HUES6 (cell line): ENCODE measurements at regions not wholly inside any gene's neighbourhood (a gene's known extent, or its start where the extent isn't known, plus 50 kb on each side); places are given as distances from the start of the nearest gene placed in this dataset.

Source experiments
- H3K27ac ChIP-seq: 2 replicates; pipeline ENCODE4 v1.7.0; 2013; ENCODE audit warnings: low read depth, mild to moderate bottlenecking, low read length, inconsistent platforms
- H3K27me3 ChIP-seq: 2 replicates; pipeline ENCODE4 v1.6.1; 2013; ENCODE audit warnings: low read length; ENCODE audit not compliant: control insufficient read depth, insufficient read depth
- H3K36me3 ChIP-seq: 2 replicates; pipeline ENCODE4 v1.6.1; 2013; ENCODE audit warnings: low read length; ENCODE audit not compliant: control insufficient read depth, insufficient read depth
- H3K4me1 ChIP-seq: 2 replicates; pipeline ENCODE4 v1.6.1; 2013; ENCODE audit warnings: low read length; ENCODE audit not compliant: control insufficient read depth, insufficient read depth
- H3K4me3 ChIP-seq: 2 replicates; pipeline ENCODE4 v1.5.1; 2013; ENCODE audit warnings: low read depth, low read length
- H3K9ac ChIP-seq: one replicate; pipeline ENCODE4 v1.6.1; 2013; ENCODE audit warnings: mild to moderate bottlenecking, low read length
- H3K9me3 ChIP-seq: 2 replicates; pipeline ENCODE4 v1.6.1; 2013; ENCODE audit warnings: low read depth, low read length; ENCODE audit not compliant: control insufficient read depth, insufficient read depth

- Histone ChIP-seq H3K9ac (no peak overlapping the region), H3K9me3 (peaks cover 10% of the 10 kb centered on the region), H3K27me3 (no peaks in the 10 kb centered on the region), H3K4me1 (peaks cover 3% of the 10 kb centered on the region; the same call in 1 of the 2 replicates), H3K27ac (no peak overlapping the region), H3K4me3 (no peak overlapping the region), H3K36me3 (no peaks in the 10 kb centered on the region)
Measured at GRCh38 chr16:24414534-24414933, 124.8 kb upstream of the RBBP6 start.

GRCh38 chr16:24418733-24419132, 120.6 kb upstream of the RBBP6 start:
- peaks cover 3% of the 10 kb centered on the region; the same call in 1 of the 2 replicates for H3K4me1 ChIP-seq
- H3K27ac ChIP-seq: no peak overlapping the region
- no peak overlapping the region for H3K9ac ChIP-seq
- no peaks in the 10 kb centered on the region for H3K27me3 ChIP-seq
- H3K36me3 ChIP-seq: no peaks in the 10 kb centered on the region
- peaks cover 10% of the 10 kb centered on the region for H3K9me3 ChIP-seq
- no peak overlapping the region for H3K4me3 ChIP-seq

DNA sequence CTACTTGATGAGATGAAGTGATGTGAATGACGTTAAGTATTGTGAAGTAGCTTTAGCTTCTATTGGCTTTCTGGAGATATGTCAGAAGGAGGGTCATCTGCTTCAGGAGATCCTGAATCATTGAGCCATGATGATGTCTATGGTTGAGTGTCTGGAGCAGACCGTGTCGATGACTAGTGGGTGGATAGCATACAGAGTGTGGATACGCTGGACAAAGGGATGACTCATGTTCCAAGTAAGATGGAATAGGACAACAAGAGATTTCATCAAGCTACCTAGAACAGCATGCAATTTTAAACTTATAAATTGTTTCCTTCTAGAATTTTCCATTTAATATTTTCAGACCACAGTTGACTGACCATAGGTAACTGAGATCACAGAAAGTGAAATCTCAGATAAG, 116.1 kb upstream of the RBBP6 start:
- no peaks in the 10 kb centered on the region for H3K27me3 ChIP-seq
- no peaks in the 10 kb centered on the region for H3K9me3 ChIP-seq
- no peak overlapping the region for H3K27ac ChIP-seq
- no peaks in the 10 kb centered on the region for H3K36me3 ChIP-seq
- H3K4me3 ChIP-seq: no peak overlapping the region
- peaks cover 8% of the 10 kb centered on the region; the same call in 1 of the 2 replicates for H3K4me1 ChIP-seq
- no peak overlapping the region for H3K9ac ChIP-seq

DNA sequence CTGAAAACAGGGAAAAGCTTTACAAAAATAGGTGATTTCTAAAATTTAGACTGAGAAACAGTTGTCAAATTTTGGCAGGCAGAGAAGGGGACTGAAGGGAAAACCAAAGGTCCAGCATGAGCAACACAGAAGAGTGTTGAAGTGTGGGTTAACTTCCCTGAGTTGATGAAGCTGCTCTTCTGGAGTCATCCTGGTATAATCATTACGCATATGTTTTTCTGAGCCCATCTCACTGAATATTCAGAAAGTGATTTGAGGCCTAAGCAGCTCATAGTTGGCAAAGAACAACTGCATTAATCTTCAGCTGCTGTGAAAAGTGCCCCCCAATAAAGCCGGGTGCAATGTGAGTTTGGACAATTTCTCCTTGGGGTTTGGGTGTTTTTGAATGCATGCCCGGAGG, 115.0 kb upstream of the RBBP6 start:
- no peaks in the 10 kb centered on the region for H3K9me3 ChIP-seq
- no peaks in the 10 kb centered on the region for H3K36me3 ChIP-seq
- no peak overlapping the region for H3K9ac ChIP-seq
- no peak overlapping the region for H3K4me3 ChIP-seq
- no peak overlapping the region for H3K27ac ChIP-seq
- H3K4me1 ChIP-seq: peaks cover 5% of the 10 kb centered on the region; the same call in 1 of the 2 replicates
- H3K27me3 ChIP-seq: no peaks in the 10 kb centered on the region

DNA sequence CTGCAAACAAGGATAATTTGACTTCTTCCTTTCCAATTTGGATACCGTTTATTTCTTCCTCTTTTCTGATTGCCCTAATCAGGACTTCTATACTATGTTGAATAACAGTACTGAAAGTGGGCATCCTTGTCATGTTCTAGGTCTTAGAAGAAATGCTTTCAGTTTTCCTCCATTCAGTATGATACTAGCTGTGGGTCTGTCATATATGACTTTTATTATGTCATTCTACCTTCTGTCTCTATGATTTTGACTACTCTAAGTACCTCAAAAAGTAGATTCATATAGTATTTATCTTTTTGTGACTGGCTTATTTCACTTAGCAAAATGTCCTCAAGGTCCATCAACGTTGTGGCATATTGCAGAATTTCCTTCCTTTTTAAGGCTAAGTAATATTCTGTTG, 111.5 kb upstream of the RBBP6 start:
- Histone ChIP-seq H3K4me1 (peaks cover 22% of the 10 kb centered on the region), H3K9ac (no peak overlapping the region), H3K9me3 (no peaks in the 10 kb centered on the region), H3K36me3 (no peaks in the 10 kb centered on the region), H3K4me3 (no peak overlapping the region), H3K27me3 (no peaks in the 10 kb centered on the region), H3K27ac (no peak overlapping the region)

DNA sequence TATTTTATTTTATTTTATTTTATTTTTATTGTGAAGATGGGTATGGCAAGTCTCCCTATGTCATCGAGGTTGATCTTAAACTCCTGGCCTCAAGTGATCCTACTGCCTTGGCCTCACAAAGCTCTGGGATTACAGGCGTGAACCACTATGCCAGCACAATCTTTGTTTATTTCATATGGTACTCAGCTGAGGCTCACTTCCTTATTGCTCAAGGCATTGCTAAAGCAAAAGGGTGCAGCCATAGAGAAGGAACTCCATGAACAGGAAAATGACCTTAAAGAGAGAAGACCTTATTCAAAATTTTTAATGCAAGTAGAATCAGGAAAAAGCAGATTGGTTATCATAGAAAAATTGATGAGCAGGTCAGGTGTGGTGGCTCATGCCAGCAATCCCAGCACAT, 110.6 kb upstream of the RBBP6 start:
- peaks cover 23% of the 10 kb centered on the region for H3K4me1 ChIP-seq
- no peak overlapping the region for H3K4me3 ChIP-seq
- H3K9ac ChIP-seq: no peak overlapping the region
- no peaks in the 10 kb centered on the region for H3K36me3 ChIP-seq
- H3K9me3 ChIP-seq: no peaks in the 10 kb centered on the region
- H3K27me3 ChIP-seq: no peaks in the 10 kb centered on the region
- no peak overlapping the region for H3K27ac ChIP-seq

DNA sequence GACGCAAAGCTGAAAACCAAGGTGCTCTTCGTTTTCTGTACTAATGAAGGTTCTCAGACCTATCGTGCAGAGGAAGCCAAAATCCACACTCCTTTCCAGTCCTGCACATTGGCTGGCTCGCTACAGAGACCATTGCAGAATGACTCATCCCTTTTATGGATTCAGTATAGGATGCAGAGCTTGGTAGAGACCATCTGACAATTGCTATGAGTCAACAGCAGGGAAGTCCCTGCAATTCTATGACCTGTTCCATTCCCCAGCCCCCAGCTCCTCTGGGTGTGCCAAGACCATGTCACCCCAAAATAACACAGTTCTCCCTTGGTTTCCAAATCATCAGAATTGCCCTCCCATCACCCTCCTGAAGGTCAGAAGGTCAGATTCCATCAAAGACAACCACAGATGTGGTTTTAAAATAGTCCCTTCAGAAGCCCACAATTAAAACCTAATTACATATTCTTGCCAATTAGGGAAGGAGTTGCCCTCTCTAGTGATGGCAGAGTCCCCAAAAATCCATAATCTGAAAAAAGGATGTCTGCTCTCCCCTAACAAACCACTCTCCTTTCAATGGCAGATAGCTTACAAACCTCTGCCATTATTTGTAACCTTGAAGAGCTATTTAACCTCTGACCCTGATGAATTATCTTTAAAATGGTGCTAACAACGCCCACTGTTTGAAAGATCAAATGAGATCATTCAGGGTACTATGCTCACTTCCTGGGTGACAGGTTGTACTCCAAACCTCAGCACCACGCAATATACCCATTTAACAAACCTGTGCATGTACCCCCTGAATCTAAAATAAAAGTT, 108.2 kb upstream of the RBBP6 start:
- Histone ChIP-seq H3K27me3 (no peaks in the 10 kb centered on the region), H3K4me3 (no peak overlapping the region), H3K36me3 (no peaks in the 10 kb centered on the region), H3K9ac (no peak overlapping the region), H3K4me1 (peaks cover 23% of the 10 kb centered on the region), H3K27ac (no peak overlapping the region), H3K9me3 (no peaks in the 10 kb centered on the region)

- peaks cover 23% of the 10 kb centered on the region for H3K4me1 ChIP-seq
- no peaks in the 10 kb centered on the region for H3K36me3 ChIP-seq
- H3K27me3 ChIP-seq: no peaks in the 10 kb centered on the region
- no peaks in the 10 kb centered on the region for H3K9me3 ChIP-seq
- H3K4me3 ChIP-seq: no peak overlapping the region
- H3K27ac ChIP-seq: no peak overlapping the region
- no peak overlapping the region for H3K9ac ChIP-seq
Measured at GRCh38 chr16:24433706-24434105, 105.7 kb upstream of the RBBP6 start.

GRCh38 chr16:24440306-24440705, 99.1 kb upstream of the RBBP6 start:
- no peaks in the 10 kb centered on the region for H3K27me3 ChIP-seq
- no peak overlapping the region for H3K27ac ChIP-seq
- peaks cover 20% of the 10 kb centered on the region for H3K9me3 ChIP-seq
- no peaks in the 10 kb centered on the region for H3K4me1 ChIP-seq
- no peak overlapping the region for H3K4me3 ChIP-seq
- H3K36me3 ChIP-seq: no peaks in the 10 kb centered on the region
- no peak overlapping the region for H3K9ac ChIP-seq

GRCh38 chr16:24442631-24443030, 96.7 kb upstream of the RBBP6 start:
- no peaks in the 10 kb centered on the region for H3K36me3 ChIP-seq
- peaks cover 20% of the 10 kb centered on the region for H3K9me3 ChIP-seq
- H3K27me3 ChIP-seq: no peaks in the 10 kb centered on the region
- no peaks in the 10 kb centered on the region for H3K4me1 ChIP-seq
- H3K4me3 ChIP-seq: no peak overlapping the region
- no peak overlapping the region for H3K9ac ChIP-seq
- no peak overlapping the region for H3K27ac ChIP-seq

DNA sequence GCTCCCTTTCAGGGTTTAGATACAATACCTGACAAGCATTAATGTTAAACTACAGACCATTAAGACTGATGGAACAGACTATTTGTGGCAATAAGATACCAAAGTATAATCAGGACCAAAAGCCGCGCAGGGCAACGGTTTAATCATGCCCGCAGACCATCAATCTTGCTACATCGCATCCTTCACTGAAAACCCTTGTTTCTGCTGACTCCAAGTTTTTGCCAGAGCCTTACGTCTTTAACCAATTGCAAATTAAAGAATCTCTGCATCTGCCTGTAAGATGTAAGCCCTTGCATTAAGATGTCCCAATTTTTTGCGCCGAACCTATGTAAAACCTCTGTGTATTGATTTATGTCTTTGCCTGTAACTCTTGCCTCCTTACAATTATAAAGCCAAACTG, 94.2 kb upstream of the RBBP6 start:
- no peaks in the 10 kb centered on the region for H3K27me3 ChIP-seq
- no peaks in the 10 kb centered on the region for H3K36me3 ChIP-seq
- H3K9me3 ChIP-seq: peaks cover 20% of the 10 kb centered on the region
- H3K4me1 ChIP-seq: no peaks in the 10 kb centered on the region
- no peak overlapping the region for H3K27ac ChIP-seq
- no peak overlapping the region for H3K4me3 ChIP-seq
- H3K9ac ChIP-seq: no peak overlapping the region
